DMS 273 (cell line): ENCODE measurements at regions not wholly inside any gene's neighbourhood (a gene's known extent, or its start where the extent isn't known, plus 50 kb on each side); places are given as distances from the start of the nearest gene placed in this dataset.

Experiments
- DNase-seq: peaks from one replicate; lab custom pipeline; 2025; ENCODE audit not compliant: unreplicated experiment; lab: John Stamatoyannopoulos, UW

DNA sequence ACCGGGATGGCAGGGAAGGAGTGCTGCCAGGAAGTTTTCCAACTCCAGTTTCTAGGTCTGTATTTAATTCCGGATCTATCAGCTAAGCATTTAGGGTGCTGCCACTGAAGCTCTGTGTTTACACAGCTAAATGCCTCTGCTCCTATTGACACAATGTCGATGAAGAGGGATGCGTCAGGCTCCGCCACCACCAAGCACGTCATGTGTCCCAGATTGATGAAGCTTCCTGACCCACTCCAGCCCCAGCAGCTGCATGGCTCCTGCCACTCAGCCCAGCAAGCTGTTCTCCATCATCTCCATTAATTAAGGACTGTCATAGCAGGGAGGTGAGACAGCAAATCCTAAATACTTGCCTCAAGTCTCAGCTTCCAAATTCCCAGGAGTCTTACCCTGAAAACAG lies 435.2 kb upstream of the ZNF507 start:
- no peak for DNase-seq

DNA sequence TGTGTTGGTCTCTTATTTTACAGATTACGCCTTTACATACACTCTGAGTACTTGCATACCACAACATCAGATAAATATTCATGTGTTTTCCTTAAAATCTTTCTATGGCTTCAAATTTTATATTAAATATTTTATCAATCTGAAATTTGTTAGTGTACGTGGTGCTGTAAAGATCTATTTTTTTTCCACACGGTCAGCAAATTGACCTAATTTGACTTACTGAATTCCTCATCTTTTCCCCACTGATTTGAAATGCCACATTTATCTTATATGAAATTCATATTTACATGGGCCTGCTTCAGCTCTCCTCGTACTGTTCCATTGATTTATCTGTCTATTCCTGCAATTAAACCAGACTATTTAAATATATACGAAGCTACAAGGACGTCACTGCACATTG lies 433.8 kb upstream of the ZNF507 start:
- no peak for DNase-seq

DNA sequence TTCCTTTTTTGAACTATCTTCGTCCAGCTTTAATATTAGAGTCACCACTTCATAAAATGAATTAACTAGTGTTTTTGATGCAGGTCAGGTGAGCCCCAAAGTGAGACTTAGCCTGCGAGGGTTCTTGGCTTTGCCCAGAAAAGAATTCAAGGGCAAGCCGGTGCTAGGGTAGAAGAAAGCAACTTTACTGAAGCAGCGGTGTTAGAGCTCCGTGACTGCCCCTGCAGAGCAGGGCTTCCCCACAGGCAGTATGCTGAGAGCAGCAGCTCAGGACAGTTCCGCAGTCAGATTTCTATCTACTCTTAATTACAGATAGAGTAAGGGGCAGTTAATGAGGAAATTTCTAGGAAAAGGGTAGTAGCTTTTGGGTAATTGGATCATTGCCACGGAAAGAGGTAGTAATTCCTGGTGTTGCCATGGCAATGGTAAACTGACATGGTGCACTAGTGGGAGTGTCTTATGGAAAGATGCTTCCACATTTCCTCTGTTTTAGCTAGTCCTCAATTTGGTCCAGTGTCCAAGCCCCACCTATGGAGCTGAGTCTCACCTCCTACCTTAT lies 432.2 kb upstream of the ZNF507 start:
- DNase-seq, result no peak

DNA sequence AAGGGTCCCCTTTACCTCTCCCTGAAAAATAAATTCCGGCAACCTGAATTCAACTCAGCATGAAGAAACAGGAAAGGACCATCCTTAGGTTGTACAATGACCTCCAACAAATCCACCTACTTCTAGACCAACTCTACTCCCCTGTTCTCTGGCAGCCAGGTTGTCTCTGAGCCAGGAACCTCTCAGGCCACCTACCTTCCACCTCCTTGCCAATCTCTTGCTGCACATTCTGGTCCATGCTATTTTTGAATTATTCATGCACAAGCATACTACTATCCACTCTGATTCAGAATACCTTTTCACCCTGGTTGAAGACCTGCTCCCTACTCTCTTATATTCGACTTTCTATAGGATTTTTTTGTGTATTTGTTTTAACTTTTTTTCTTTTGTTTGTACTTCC lies 415.0 kb upstream of the ZNF507 start:
- DNase-seq, result no peak

DNA sequence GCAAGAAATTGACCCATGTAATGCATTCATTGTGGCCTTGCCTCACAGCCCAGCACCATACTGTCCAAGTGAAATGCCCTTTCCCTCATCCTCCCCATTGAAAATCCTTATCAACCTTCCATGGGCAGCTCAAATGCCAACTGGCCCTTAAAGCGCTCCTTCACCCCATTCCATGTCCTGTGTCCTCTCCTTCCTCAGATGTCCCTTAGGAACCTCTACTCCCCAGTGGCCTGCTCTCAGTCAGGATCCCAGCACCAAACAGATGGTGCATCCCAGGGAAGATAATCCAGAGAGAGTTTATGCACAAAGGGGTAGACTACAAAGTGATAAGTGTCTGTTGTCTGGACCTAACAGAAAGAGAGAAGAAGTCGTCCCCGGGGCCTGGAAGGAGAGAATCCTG lies 407.4 kb upstream of the ZNF507 start:
- no peak for DNase-seq

DNA sequence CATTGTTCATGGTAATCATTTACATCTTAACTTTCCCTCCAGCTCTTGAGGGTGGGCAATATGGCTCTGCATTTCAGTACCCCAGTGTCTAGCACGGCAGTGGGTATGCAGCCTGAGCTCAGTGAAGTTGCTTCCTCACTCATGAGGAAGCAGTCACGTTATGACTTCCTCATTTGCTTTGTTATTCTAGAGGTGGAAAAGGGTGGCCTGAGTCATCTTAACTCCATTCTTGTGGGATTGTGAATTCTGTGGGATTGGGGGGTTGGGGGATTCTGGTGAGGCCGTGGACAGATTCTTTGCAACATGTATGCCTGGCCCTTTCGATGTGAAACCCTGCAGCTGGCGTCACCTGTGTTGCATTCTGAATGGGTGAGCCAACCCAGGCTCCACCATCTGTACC lies 406.7 kb upstream of the ZNF507 start:
- DNase-seq, result no peak

DNA sequence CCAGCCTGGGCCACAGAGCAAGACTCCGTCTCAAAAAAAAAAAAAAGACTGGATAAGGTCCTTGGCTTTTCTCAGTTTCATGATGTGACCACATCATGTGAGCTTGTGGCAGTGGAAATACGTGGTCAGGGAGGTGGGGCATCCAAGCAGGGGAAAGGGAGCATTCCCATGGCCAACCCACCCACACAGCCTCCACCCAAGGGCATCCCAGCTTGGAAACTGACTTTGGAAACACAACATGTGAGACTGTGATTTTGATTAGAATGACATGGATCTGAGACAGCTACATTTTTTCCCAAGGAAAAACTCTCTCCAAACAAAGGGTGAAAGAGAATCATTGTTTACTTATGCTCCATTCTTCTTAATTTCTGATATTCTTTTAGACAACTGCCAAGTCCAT lies 405.0 kb upstream of the ZNF507 start:
- DNase-seq, result no peak

DNA sequence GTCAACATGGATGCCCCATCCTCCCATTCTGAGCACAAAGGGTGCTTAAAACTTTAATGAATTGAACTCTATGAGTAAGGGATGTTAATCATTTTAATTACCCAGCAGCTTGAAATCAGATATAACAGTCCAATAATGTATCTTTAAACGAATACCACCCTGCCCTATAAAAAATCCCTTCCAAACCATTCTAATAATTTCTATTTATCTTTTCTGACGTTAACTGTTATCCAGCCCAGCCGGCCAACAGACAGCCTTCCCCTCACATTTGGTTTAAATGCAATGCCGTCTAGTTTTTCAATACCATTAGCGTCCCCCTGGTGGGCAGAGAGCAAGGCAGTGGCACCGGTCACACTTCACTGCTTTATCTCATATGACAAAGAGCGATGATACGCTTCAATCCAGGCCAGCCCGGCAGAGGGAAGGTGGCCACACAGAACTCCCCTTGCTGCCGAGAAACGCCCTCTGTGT lies 402.2 kb upstream of the ZNF507 start:
- DNase-seq, result no peak

DNA sequence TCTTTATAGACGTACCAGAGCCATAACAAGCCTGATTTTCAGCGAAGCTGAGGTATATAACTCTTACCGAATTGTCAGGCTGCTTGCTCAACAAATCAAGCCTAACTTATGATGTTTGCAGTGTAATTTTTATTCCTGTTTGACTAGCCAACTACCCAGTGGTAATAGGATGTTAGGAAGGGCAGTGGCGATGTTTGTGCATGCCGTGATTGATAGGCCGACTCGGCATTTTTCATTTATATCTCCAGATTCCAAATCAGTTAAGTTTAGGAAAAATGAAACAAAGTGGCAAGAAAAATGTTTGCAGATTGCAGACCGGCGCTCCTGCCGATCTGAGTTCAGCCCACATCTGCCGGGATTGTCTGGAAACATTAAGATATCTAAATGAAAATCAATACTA lies 401.6 kb upstream of the ZNF507 start:
- no peak for DNase-seq

DNA sequence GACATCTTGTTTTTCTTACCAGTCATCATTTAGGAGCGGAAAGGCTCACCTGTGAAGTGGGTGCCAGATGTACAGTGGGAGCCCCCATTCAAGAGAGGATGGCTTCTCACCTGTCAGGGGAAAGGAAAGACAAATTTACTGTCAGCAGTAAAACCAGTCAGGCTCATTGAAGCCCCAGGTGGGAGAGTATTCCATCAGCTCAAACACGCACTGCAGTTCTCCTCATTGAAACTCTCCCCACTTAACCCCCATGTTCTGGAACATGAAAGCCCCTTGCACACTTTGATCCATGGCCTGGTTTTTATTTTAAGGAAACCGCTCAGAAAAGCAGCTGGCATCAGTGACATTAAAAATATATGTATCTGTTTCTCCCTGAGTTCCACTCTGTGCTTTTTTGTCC lies 401.1 kb upstream of the ZNF507 start:
- no peak for DNase-seq

DNA sequence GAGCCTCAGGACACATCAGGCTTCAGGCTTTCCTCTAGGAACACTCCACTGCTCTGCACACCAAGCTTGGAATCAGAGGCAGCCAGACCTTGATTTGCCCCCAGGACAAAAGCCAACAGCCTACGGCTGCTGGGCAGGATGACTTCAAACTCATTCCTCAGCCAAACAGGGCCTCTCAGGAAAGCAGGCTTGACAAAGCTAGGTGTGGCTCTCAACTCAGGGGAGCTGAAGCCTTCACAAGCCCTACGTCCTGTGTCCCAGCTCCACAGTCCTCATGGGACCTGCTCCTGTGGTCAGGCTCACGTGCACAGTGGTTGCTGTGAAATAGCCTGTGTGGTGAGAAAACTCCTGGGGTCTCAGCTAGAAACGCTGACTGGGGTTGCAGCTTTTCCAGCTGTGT lies 398.9 kb upstream of the ZNF507 start:
- DNase-seq, result no peak

DNA sequence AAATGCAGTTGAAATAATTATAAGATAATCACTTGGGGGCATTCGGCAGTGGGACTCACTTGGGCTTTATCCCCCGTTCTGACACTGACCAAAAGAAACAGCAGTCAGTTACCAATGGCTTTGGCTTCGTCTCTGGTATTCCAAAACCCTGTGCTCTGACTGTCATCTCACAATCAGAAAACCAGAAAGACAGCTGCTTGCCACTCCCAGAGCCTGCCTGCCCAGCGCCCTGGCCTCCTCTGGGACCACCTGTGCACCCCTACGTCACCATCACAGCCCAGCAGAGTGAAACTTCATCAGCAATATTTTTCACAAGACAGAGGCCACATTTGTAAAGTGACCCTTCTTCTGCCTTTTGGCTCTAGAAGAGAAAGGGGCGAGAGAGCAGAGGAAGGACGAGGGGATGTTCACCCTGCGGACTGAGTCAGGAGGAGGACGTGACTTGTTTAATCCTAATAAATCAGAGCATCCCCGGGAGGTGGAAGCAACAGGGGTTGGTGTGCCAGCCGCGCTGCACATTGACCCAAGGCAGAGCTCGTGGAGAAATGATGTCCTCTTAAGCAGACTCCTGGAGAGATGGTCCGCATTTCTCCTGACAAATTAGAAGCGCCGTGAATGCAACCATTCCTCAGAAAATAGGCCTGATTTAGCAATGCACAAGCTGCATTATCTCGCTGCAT lies 397.8 kb upstream of the ZNF507 start:
- DNase-seq, result no peak

DNA sequence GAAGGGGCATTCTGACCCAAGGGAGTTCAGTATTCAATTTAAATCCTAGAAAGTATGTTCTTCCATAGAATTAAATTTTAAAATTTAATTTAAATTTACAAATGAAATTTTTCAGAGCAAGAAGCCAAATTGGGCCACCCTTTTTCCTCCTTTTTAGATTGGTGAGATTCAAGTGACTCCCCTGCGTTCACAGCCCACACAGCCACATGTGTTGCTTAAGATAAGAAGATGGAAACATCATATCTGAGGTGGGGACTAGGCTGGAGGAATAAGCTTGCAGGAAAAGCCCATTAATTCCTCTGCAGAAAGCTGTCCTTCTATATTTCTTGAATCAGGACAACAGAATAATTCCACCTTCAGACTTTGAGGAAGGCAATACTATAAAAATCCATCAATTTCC lies 392.7 kb upstream of the ZNF507 start:
- no peak for DNase-seq

DNA sequence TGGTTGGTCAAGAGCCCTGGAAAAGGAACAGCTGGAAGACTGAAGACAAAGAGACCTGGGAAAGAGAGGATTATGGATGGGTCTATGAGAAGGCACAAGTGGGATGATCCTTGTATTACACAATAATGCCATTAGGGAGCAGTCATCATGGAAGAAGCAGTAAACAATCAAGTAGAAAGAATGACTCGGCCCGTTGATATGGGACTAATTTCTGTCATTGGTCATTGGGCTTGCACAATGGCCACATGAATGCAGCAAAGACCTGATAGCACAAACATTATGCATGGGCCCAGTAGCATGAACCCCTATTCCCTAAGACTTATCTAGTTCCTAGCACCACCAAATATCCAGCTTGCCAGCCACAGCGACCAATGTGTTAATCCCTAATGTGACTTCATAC lies 390.3 kb upstream of the ZNF507 start:
- DNase-seq, result no peak

DNA sequence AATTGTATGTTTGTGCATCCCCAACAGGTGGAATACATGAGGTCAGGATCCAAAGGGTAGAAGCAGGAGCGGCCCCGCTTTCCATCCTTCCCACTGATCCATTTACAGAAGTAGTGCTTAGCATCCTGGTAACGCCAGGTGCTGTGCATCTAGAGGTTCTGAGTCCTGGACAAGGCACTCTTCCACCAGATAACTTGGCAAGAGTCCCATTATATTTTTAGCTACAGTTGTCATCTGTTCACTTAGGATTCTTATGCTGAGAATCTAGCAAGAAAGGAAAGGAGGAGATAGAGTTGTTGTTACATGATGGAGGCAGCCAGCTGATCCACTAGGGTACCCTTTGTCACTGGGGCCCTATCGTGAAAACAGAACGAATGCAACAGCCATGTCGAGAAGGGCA lies 389.5 kb upstream of the ZNF507 start:
- DNase-seq, result no peak

DNA sequence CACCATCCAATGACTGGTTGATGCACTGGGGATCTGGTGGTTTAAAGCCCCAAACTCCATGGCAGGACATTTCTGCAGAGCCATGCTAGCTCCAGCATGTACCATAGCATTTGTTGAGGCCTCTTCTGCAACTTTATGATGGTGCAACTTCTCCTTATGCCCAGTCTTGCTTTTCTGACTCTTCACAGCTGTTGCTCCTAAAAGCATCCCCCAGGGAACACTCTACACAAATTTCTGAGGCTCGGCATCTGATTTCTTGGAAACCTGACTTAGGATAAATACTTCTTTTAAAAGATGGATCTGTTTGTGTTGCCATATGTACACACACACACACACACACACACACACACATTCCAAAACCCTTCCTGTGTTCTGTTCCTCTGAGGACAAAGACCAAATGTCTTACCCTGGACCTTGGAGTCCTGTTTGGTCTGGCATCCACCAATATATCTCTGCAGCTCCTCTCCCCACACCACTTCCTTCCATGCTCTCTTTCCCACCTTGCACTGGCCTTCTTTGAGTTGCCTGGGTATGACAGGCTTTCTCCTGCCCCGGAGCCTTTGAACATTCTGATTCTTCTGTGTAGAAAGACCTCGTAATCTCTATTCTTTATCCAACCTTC lies 388.5 kb upstream of the ZNF507 start:
- DNase-seq, result no peak

DNA sequence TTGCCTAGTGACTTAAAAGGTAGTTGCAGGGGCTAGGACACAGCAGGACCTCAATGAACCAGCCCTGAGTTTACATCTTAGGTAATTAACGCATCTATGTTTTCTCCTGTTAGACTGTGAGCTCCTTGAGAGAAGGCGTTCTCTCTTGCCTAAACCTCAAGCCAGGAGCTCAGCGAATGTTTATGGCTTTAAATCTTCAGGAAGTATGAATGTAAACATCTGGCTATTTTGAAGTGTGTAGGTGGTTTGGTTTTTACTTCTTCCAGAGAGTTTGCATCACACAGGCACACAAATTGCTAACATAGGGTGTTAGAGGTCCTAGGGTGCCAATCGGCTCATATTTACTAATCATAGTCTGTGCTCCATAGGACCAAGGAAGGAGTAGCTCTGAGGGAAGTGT lies 387.7 kb upstream of the ZNF507 start:
- no peak for DNase-seq

DNA sequence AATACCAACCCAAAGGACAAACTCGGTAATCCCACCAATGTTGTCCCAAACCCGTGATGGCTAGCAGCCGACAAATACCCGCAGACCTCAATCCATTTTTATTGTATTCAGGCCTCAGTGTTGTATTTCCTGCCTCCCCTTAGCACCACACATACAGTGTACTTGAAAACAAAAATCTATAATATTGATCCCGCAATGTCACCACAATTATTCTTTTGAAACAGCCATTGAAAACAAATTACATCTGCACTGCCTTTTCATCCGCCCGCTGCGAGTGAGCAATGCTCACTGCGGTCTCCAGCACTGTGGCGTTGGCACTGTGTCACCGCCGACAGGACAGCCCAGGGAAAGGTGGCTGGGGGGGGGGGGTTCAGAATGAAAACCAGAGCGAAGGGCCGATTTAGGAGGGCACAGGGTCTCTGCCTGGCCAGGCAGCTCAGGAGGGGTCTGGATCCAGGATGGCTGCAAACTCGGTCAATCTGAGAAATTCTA lies 385.8 kb upstream of the ZNF507 start:
- DNase-seq, result no peak

DNA sequence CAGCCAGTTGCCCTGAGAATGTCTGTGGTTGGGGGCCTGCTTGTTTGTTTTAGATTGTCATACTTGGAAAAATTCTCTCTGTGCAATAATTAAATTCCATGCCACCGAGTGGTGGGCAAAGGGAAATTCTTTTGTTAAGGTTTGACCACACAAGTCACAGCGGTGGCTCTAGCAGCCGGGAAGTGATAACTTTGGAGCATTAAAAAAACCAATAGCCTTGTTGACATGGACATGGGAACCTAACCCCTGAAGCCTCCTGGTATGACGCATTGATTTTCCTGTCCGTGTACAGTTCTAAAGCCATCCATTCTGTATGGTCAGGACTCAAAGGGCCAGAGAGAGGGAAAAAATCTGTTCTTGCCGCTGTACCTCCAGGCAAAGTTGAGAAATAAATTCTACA lies 384.9 kb upstream of the ZNF507 start:
- DNase-seq, result no peak

DNA sequence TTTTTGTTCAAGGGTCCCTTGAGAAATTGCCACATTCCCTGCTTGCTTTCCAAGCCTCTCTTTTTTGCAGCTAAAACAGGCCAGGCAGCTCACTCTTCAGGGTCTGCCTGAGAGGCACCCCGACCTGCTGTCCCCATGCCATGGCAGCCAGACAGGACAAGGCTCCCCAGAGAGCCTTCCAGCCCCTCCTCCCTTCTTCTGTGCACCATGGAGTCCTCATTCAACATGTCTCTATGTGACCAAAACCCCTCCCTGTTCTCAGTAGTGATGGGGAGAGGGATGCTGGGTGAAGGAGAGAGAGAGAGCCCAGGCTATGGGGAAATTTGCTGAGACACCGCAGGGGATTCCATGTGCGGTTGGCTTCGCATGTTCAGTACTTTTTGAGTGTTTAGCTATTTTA lies 384.2 kb upstream of the ZNF507 start:
- no peak for DNase-seq

DNA sequence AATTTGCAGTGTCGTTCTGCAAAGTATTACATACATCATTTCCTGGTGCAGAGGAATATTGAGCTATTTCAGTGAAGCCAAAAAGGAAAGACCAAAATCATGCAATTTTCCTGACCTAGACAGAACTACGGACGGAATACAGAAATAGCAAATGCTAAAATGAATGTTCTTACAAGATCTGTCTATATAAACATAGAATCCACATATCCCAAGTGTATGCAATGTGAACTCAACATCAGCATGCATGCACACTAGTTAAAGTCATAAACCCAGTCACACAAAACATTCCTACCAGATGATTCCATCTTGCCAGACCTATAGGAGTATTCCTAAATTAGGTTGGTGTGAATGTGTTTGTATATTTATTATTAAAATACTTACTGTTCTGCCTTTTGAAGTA lies 383.7 kb upstream of the ZNF507 start:
- DNase-seq, result no peak

DNA sequence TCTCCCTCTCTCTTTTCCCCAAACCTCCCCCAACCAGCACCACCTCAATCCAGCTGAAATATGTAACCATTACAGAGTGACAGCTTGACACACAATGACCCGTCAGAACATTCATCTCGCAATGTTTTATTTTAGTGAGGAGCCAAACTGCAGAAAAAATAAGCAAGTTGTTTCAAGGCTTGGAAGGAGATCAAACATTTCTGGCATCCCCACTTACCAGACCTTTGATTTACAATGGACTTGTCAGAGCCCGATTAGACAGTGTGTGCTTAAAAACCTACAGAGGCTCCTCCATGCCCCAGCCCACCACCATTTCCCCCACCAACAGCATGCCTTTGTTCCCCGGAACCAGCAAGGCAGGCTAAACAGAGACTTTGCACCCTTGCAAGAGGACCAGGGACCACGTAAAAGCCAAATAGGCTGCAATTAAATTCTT lies 382.8 kb upstream of the ZNF507 start:
- DNase-seq, result no peak

DNA sequence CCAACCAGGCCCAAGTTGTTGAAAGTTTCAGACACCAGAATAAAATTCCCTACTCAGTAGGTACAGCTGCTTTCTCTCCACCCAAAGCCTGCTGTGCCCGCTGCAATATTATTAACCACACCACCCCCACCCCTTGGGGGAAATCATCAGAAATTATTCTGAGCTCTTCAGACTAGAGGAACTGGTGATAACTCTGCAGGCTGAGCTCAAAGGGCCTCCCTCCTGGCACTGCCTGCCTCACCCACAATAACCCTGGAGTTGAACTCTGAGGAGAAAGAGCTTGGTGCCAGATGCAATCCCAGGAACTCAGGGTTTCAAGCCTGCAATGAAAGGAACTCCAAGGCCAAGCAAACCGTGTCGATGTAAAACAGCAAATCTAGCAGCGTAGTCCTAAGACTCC lies 381.7 kb upstream of the ZNF507 start:
- DNase-seq, result no peak
